SK-N-SH (cell line): ENCODE measurements at regions not wholly inside any gene's neighbourhood (a gene's known extent, or its start where the extent isn't known, plus 50 kb on each side); places are given as distances from the start of the nearest gene placed in this dataset.

Source experiments
- CTCF ChIA-PET: fragments of 300-600, 350-600 bp; formaldehyde crosslinking; extraction: SDS; loops from one replicate; lab custom pipeline; 2021; lab: Yijun Ruan, JAX
- POLR2A ChIA-PET: fragments of 350-600 bp; sonication (Branson Sonifier 250); formaldehyde crosslinking; extraction: SDS; loops from one replicate; lab custom pipeline; 2020; ENCODE audit warnings: antibody characterized with exemption, inconsistent platforms; lab: Yijun Ruan, JAX
- DNase-seq: peaks from one replicate; pipeline ENCODE4 v3.0.0; 2012
- H2AFZ ChIP-seq: fragments of 200-600 bp; sonication (generic); 2 replicates; pipeline ENCODE4 v1.8.1; 2016; ENCODE audit warnings: antibody characterized with exemption, mild to moderate bottlenecking, low read depth
- H3F3A ChIP-seq: fragments of 200-600 bp; sonication (generic); replicated peaks from 2 replicates; pipeline ENCODE3; 2016; ENCODE audit warnings: antibody characterized with exemption, mild to moderate bottlenecking; ENCODE audit not compliant: insufficient read depth
- H3K27ac ChIP-seq, 2 experiments: fragments of 200-500 bp in 1 of 2; fragments of 200-600 bp in 1 of 2; sonication (Bioruptor generic) in 1 of 2; sonication (generic), shearing (Covaris generic) in 1 of 2; 2 replicates each; pipeline versions ENCODE4 v1.5.1 to v1.6.1; 2014 to 2016; ENCODE audit warnings: low read depth in 2 of 2, inconsistent platforms in 1 of 2, low read length in 1 of 2, mild to moderate bottlenecking in 1 of 2, mixed read lengths in 1 of 2
- H3K27me3 ChIP-seq: fragments of 200-600 bp; sonication (generic), shearing (Covaris generic); 2 replicates; pipeline ENCODE4 v1.6.1; 2016; ENCODE audit warnings: mixed run types; ENCODE audit not compliant: insufficient read depth
- H3K36me3 ChIP-seq, 2 experiments: fragments of 200-500 bp in 1 of 2; fragments of 200-600 bp in 1 of 2; sonication (Bioruptor generic) in 1 of 2; sonication (generic) in 1 of 2; replicated peaks in 1 of 2; 2 replicates each; pipeline versions ENCODE3 to v1.5.1; 2014 to 2016; ENCODE audit warnings: low read length in 1 of 2, mild to moderate bottlenecking in 1 of 2; ENCODE audit not compliant: insufficient read depth in 2 of 2, control insufficient read depth in 1 of 2
- H3K4me1 ChIP-seq, 2 experiments: fragments of 200-500 bp in 1 of 2; fragments of 200-600 bp in 1 of 2; sonication (Bioruptor generic) in 1 of 2; sonication (generic), shearing (Covaris generic) in 1 of 2; 2 replicates each; pipeline versions ENCODE4 v1.5.1 to v1.6.1; 2014 to 2016; ENCODE audit warnings: low read depth in 1 of 2, low read length in 1 of 2, mixed run types in 1 of 2; ENCODE audit not compliant: insufficient read depth in 2 of 2, control insufficient read depth in 1 of 2
- H3K4me2 ChIP-seq: fragments of 200-600 bp; sonication (generic), shearing (Covaris generic); 2 replicates; pipeline ENCODE4 v1.6.1; 2017; ENCODE audit warnings: mixed run types
- H3K4me3 ChIP-seq, 2 experiments: fragments of 200-500 bp in 1 of 2; fragments of 200-600 bp in 1 of 2; sonication (Bioruptor generic) in 1 of 2; sonication (generic), shearing (Covaris generic) in 1 of 2; 2 replicates each; pipeline versions ENCODE4 v1.5.1 to v1.8.1; 2014 to 2016; ENCODE audit warnings: low read depth in 2 of 2, inconsistent platforms in 1 of 2, low read length in 1 of 2, mild to moderate bottlenecking in 1 of 2, mixed read lengths in 1 of 2, moderate library complexity in 1 of 2
- H3K79me2 ChIP-seq: fragments of 200-600 bp; sonication (generic); 2 replicates; pipeline ENCODE4 v1.8.1; 2017; ENCODE audit warnings: mild to moderate bottlenecking; ENCODE audit not compliant: insufficient read depth
- H3K9ac ChIP-seq: fragments of 200-600 bp; sonication (generic); 2 replicates; pipeline ENCODE4 v1.6.1; 2017; ENCODE audit warnings: mixed run types
- H3K9me2 ChIP-seq: fragments of 200-600 bp; sonication (generic); 2 replicates; pipeline ENCODE4 v1.6.1; 2017; ENCODE audit warnings: mixed run types
- H3K9me3 ChIP-seq: fragments of 200-600 bp; sonication (generic); 2 replicates; pipeline ENCODE4 v1.6.1; 2017; ENCODE audit warnings: mixed run types, mild to moderate bottlenecking, moderate library complexity
- H4K20me1 ChIP-seq: fragments of 200-600 bp; sonication (generic); 2 replicates; pipeline ENCODE4 v1.6.1; 2017; ENCODE audit warnings: mild to moderate bottlenecking, mixed run types; ENCODE audit not compliant: insufficient read depth
- CHD2 ChIP-seq: fragments of 150-350 bp; IDR thresholded peaks from 2 replicates; pipeline ENCODE4 v1.6.1; 2018; ENCODE audit warnings: low read length; ENCODE audit not compliant: partially characterized antibody
- FOXJ3 ChIP-seq: sonication (generic); formaldehyde crosslinking; IDR thresholded peaks from 2 replicates; pipeline ENCODE4 v1.5.1; 2020; ENCODE audit warnings: mild to moderate bottlenecking, missing genetic modification reagents
- GABPA ChIP-seq: IDR thresholded peaks from 2 replicates; pipeline ENCODE4 v1.4.0; 2012; ENCODE audit warnings: low read depth, mild to moderate bottlenecking
- TCF12 ChIP-seq: IDR thresholded peaks from 2 replicates; pipeline ENCODE4 v1.4.0; 2012
- WGBS: methylation state at CpG from one replicate; pipeline ENCODE4 v1.1.6; 2017; ENCODE audit warnings: low lambda C conversion rate; 5-methylcytosine and 5-hydroxymethylcytosine counted together
- TF ChIP-seq, protein P1 (sequence below): IDR thresholded peaks from 2 replicates; pipeline ENCODE4 v1.6.1; 2012; ENCODE audit warnings: mild to moderate bottlenecking, low read depth, low read length, moderate library complexity
- TF ChIP-seq, protein P2 (sequence below): fragments of 200-600 bp; sonication (generic); IDR thresholded peaks from 2 replicates; pipeline ENCODE4 v1.6.1; 2017; ENCODE audit warnings: antibody characterized with exemption, mild to moderate bottlenecking, moderate library complexity
- TF ChIP-seq, protein P3 (sequence below): IDR thresholded peaks from 2 replicates; pipeline ENCODE4 v1.4.0; 2012; ENCODE audit warnings: low read depth, borderline replicate concordance
- TF ChIP-seq, protein P4 (sequence below): IDR thresholded peaks from 2 replicates; pipeline ENCODE4 v1.4.0; 2012; ENCODE audit warnings: low read depth

DNA sequence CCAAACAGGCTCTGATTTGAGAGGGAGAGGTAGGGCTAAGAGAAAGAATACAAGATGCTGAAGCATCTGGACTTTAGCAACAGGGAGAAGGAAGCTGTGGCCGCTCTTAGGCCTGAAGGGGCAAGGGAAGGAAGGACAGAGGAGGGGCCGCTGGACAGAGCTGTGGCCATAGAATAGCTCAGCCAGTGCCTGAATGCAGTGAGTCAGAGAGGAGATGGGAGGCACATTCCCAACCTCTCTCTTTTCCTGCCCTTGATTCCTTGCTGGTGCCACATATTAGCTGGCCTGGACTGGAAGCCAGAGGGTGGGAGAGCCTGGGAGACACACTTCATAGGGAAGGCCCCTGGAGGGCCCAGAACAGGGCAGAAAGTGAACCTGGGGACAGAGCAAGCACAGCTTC is 83.4 kb upstream of the POU3F1 start:
- Histone ChIP-seq H3K4me1 (no peaks in the 10 kb centered on the region), H2AFZ (peak overlapping the region; percentile 16; the same call in 1 of the 2 replicates), H4K20me1 (no peaks in the 10 kb centered on the region), H3K27me3 (peaks cover 4% of the 10 kb centered on the region; the same call in 1 of the 2 replicates), H3K9me2 (no peaks in the 10 kb centered on the region), H3F3A (no peaks in the 10 kb centered on the region), H3K9ac (no peak overlapping the region), H3K79me2 (no peaks in the 10 kb centered on the region), H3K4me3 (no peak overlapping the region), H3K36me3 (no peaks in the 10 kb centered on the region), H3K4me2 (no peak overlapping the region), H3K9me3 (no peaks in the 10 kb centered on the region), H3K27ac (no peak overlapping the region)
- 40% methylated on average over 2 of the region's 2 CpGs for WGBS
- ChIA-PET POLR2A (no interaction called here), CTCF (interaction anchor here (1.0 to 1.3 kb wide), 4 partner anchors 16 to 658 kb away, joined by 3 to 4 read pairs (median 3); no protein-coding TSS in a partner anchor)
- no peak for TF ChIP-seq CHD2
- TF ChIP-seq, protein P1, sequence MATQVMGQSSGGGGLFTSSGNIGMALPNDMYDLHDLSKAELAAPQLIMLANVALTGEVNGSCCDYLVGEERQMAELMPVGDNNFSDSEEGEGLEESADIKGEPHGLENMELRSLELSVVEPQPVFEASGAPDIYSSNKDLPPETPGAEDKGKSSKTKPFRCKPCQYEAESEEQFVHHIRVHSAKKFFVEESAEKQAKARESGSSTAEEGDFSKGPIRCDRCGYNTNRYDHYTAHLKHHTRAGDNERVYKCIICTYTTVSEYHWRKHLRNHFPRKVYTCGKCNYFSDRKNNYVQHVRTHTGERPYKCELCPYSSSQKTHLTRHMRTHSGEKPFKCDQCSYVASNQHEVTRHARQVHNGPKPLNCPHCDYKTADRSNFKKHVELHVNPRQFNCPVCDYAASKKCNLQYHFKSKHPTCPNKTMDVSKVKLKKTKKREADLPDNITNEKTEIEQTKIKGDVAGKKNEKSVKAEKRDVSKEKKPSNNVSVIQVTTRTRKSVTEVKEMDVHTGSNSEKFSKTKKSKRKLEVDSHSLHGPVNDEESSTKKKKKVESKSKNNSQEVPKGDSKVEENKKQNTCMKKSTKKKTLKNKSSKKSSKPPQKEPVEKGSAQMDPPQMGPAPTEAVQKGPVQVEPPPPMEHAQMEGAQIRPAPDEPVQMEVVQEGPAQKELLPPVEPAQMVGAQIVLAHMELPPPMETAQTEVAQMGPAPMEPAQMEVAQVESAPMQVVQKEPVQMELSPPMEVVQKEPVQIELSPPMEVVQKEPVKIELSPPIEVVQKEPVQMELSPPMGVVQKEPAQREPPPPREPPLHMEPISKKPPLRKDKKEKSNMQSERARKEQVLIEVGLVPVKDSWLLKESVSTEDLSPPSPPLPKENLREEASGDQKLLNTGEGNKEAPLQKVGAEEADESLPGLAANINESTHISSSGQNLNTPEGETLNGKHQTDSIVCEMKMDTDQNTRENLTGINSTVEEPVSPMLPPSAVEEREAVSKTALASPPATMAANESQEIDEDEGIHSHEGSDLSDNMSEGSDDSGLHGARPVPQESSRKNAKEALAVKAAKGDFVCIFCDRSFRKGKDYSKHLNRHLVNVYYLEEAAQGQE = 0 out of 2 replicates have a peak, but pooled peaks have one; percentile 52
- TF ChIP-seq GABPA = no peak
- no peak for DNase-seq

DNA sequence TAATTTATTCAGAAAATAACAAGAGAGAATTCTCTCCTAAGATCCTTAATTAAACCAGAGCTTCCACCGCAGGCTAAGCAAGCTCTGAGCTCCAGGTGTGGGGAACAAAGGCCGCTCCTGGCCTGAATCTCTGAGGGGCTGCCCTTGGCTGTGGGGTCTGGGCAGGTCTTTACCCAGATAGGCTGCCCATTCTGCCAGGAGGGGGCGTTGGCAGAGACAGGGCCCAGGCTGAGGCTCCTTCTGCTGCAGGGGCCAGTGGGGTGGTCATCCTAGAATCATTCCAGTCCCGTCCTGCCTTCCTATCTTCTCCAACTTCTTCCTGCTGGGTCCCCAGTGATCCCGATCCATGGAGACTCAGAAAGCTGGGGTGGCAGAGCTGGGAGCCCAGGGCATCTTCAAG is 82.9 kb upstream of the POU3F1 start:
- Histone ChIP-seq H3K4me2 (no peak overlapping the region), H3K79me2 (no peaks in the 10 kb centered on the region), H3K4me1 (no peaks in the 10 kb centered on the region), H3K4me3 (no peak overlapping the region), H3K9me3 (no peaks in the 10 kb centered on the region), H3K9ac (no peak overlapping the region), H3K36me3 (no peaks in the 10 kb centered on the region), H3F3A (no peaks in the 10 kb centered on the region), H3K27ac (no peak overlapping the region), H4K20me1 (no peaks in the 10 kb centered on the region), H2AFZ (no peak overlapping the region), H3K27me3 (peaks cover 4% of the 10 kb centered on the region; the same call in 1 of the 2 replicates), H3K9me2 (no peaks in the 10 kb centered on the region)
- no peak for TF ChIP-seq TCF12
- TF ChIP-seq, protein P2, sequence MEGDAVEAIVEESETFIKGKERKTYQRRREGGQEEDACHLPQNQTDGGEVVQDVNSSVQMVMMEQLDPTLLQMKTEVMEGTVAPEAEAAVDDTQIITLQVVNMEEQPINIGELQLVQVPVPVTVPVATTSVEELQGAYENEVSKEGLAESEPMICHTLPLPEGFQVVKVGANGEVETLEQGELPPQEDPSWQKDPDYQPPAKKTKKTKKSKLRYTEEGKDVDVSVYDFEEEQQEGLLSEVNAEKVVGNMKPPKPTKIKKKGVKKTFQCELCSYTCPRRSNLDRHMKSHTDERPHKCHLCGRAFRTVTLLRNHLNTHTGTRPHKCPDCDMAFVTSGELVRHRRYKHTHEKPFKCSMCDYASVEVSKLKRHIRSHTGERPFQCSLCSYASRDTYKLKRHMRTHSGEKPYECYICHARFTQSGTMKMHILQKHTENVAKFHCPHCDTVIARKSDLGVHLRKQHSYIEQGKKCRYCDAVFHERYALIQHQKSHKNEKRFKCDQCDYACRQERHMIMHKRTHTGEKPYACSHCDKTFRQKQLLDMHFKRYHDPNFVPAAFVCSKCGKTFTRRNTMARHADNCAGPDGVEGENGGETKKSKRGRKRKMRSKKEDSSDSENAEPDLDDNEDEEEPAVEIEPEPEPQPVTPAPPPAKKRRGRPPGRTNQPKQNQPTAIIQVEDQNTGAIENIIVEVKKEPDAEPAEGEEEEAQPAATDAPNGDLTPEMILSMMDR = peak; percentile 27; the same call in 1 of the 2 replicates
- TF ChIP-seq FOXJ3 = no peak
- TF ChIP-seq, protein P3, sequence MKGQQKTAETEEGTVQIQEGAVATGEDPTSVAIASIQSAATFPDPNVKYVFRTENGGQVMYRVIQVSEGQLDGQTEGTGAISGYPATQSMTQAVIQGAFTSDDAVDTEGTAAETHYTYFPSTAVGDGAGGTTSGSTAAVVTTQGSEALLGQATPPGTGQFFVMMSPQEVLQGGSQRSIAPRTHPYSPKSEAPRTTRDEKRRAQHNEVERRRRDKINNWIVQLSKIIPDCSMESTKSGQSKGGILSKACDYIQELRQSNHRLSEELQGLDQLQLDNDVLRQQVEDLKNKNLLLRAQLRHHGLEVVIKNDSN = no peak
- TF ChIP-seq, protein P4, sequence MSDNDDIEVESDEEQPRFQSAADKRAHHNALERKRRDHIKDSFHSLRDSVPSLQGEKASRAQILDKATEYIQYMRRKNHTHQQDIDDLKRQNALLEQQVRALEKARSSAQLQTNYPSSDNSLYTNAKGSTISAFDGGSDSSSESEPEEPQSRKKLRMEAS = no peak
- WGBS = 50% methylated on average over 4 of the region's 5 CpGs
- no peak for DNase-seq
- CTCF ChIA-PET = interaction anchor here (1.0 to 1.3 kb wide), 3 partner anchors 16 to 659 kb away, joined by 3 to 4 read pairs (median 3); no protein-coding TSS in a partner anchor
- POLR2A ChIA-PET = no interaction called here
